ENCODE measurements at regions not wholly inside any gene's neighbourhood (a gene's known extent, or its start where the extent isn't known, plus 50 kb on each side); places are given as distances from the start of the nearest gene placed in this dataset.

- TF ChIP-seq, protein P1, sequence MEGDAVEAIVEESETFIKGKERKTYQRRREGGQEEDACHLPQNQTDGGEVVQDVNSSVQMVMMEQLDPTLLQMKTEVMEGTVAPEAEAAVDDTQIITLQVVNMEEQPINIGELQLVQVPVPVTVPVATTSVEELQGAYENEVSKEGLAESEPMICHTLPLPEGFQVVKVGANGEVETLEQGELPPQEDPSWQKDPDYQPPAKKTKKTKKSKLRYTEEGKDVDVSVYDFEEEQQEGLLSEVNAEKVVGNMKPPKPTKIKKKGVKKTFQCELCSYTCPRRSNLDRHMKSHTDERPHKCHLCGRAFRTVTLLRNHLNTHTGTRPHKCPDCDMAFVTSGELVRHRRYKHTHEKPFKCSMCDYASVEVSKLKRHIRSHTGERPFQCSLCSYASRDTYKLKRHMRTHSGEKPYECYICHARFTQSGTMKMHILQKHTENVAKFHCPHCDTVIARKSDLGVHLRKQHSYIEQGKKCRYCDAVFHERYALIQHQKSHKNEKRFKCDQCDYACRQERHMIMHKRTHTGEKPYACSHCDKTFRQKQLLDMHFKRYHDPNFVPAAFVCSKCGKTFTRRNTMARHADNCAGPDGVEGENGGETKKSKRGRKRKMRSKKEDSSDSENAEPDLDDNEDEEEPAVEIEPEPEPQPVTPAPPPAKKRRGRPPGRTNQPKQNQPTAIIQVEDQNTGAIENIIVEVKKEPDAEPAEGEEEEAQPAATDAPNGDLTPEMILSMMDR (tag by site-specific recombination; IDR thresholded peaks at IDR 0.05), result no peak
- no peak for TF ChIP-seq GLI4 (tag by site-specific recombination; IDR thresholded peaks at IDR 0.05)
- no peak for TF ChIP-seq KLF16 (tag by site-specific recombination; IDR thresholded peaks at IDR 0.05)
- no peak for TF ChIP-seq KLF1 (tag by site-specific recombination; IDR thresholded peaks at IDR 0.05)
- TF ChIP-seq ZNF24 (tag by site-specific recombination; IDR thresholded peaks at IDR 0.05), result no peak
- no peak for TF ChIP-seq SALL2 (tag by site-specific recombination; IDR thresholded peaks at IDR 0.05; ENCODE audit: borderline replicate concordance)
- TF ChIP-seq ZNF521 (tag by site-specific recombination; IDR thresholded peaks at IDR 0.05), result no peak
- no peak for TF ChIP-seq ZNF501 (tag by site-specific recombination; IDR thresholded peaks at IDR 0.05)
- no peak for TF ChIP-seq ZNF791 (tag by site-specific recombination; IDR thresholded peaks at IDR 0.05)
Measured at GRCh38 chr10:93245147-93245546, 171.5 kb downstream of the CYP26A1 start.
